C4-2B (cell line): ENCODE measurements at regions not wholly inside any gene's neighbourhood (a gene's known extent, or its start where the extent isn't known, plus 50 kb on each side); places are given as distances from the start of the nearest gene placed in this dataset.

Source experiments
- H3K27ac ChIP-seq: fragments of 450-650 bp; 2 replicates; pipeline ENCODE4 v1.5.1; 2017
- ZFX ChIP-seq: fragments of 450-650 bp; IDR thresholded peaks from 2 replicates; pipeline ENCODE4 v1.6.1; 2017
- TF ChIP-seq, protein P1 (sequence below): fragments of 450-650 bp; conservative IDR thresholded peaks from 2 replicates; pipeline ENCODE4 v1.5.1; 2017; ENCODE audit warnings: mild to moderate bottlenecking

DNA sequence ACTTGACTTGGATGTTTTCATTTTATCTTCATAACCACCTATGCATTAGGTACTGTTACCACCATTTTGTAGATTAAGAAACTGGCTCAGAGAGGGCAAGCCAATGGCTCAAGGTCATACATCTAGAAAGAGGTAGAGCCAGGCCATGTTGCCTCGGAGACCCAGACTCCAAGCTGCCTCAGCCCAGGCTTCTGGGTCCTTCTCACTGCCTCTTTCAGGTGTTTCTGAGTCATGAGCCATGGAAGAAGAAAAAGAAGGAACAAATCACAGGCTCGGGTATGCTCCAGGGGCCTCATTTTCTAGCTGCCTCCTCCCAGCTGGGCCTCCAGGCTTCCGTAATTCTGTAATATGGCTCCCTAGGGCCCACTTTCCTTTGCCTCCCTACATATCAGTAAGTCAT is 226.5 kb upstream of the TOPAZ1 start:
- TF ChIP-seq ZFX: no peak
- TF ChIP-seq, protein P1, sequence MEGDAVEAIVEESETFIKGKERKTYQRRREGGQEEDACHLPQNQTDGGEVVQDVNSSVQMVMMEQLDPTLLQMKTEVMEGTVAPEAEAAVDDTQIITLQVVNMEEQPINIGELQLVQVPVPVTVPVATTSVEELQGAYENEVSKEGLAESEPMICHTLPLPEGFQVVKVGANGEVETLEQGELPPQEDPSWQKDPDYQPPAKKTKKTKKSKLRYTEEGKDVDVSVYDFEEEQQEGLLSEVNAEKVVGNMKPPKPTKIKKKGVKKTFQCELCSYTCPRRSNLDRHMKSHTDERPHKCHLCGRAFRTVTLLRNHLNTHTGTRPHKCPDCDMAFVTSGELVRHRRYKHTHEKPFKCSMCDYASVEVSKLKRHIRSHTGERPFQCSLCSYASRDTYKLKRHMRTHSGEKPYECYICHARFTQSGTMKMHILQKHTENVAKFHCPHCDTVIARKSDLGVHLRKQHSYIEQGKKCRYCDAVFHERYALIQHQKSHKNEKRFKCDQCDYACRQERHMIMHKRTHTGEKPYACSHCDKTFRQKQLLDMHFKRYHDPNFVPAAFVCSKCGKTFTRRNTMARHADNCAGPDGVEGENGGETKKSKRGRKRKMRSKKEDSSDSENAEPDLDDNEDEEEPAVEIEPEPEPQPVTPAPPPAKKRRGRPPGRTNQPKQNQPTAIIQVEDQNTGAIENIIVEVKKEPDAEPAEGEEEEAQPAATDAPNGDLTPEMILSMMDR: no peak
- H3K27ac ChIP-seq: no peak overlapping the region

DNA sequence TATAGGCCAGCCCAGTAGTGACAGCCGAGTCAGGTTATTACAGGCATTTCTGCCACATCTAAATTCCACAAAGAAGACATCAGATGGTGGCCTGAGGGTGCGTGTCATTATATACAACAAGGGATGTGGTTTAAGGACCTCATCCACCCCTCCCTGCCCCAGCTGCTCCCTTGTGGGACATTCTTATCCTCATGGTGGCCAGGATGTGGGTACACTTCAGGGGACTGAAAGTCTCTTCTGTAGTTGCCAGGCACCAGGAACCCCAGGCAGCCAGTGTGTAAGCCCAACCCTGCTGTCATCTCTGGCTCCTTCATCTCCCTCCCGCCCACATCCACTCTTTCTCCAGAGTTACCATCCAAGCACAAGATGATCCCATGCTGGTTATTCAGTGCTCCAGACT is 224.9 kb upstream of the TOPAZ1 start:
- no peak overlapping the region for H3K27ac ChIP-seq
- TF ChIP-seq, protein P1: no peak
- no peak for TF ChIP-seq ZFX

DNA sequence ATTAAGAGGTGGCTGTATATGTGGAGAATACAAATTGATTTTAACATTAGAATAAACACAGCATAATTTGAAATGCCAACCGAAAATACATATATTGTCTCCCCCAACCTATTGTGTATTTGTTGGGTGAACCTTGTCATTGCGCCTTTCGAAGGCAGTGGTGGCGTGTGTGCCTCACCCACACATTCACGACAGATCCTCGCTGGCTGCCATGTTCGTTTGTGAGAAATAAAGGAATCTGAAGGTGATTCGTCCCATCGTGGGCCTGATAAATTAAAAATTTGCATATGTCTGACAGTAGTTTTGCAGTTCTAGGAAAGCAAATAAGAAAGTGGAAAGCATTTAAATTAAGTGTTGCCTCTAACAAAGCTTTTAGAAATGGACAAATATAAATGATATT is 222.8 kb upstream of the TOPAZ1 start:
- H3K27ac ChIP-seq: no peak overlapping the region
- no peak for TF ChIP-seq ZFX
- TF ChIP-seq, protein P1: no peak

DNA sequence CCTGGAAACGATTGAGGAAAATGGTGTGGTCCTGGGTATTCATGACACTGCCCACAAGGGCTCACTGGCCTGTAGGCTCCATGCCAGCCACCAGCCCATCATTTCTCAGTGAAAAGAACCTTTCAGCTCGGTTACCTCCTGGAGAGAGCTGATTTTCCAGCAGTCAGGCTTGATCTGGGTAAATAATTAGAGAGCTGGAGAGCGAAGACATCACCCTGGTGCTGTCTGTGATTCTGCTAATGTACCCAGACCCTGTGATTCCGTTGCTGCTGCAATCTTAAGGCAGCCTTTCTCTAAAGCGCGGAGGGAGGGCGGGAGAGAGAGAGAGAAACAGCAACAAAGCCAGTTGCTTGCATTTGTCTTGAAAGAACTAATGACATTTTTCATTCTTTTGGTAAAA is 221.9 kb upstream of the TOPAZ1 start:
- no peak overlapping the region for H3K27ac ChIP-seq
- TF ChIP-seq, protein P1: no peak
- no peak for TF ChIP-seq ZFX

DNA sequence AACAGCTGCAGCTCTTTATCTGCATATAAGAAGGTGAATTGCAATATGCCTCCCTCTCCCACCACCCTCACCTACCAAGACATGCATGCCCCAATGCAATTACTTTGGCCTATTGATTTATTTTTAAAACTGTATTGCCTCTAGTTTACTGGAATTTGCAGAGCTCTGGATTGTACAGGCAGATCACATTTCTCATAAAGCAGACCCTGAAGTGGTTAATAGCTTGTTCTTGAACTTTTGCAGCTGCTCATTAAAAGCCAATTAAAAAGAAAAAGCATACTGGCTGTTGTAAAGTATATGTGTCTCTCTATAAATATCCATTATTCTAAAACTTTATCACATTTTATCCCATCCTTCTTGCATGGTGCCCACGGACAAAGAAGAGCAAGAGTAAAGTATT is 221.5 kb upstream of the TOPAZ1 start:
- no peak for TF ChIP-seq ZFX
- TF ChIP-seq, protein P1: no peak
- no peak overlapping the region for H3K27ac ChIP-seq

DNA sequence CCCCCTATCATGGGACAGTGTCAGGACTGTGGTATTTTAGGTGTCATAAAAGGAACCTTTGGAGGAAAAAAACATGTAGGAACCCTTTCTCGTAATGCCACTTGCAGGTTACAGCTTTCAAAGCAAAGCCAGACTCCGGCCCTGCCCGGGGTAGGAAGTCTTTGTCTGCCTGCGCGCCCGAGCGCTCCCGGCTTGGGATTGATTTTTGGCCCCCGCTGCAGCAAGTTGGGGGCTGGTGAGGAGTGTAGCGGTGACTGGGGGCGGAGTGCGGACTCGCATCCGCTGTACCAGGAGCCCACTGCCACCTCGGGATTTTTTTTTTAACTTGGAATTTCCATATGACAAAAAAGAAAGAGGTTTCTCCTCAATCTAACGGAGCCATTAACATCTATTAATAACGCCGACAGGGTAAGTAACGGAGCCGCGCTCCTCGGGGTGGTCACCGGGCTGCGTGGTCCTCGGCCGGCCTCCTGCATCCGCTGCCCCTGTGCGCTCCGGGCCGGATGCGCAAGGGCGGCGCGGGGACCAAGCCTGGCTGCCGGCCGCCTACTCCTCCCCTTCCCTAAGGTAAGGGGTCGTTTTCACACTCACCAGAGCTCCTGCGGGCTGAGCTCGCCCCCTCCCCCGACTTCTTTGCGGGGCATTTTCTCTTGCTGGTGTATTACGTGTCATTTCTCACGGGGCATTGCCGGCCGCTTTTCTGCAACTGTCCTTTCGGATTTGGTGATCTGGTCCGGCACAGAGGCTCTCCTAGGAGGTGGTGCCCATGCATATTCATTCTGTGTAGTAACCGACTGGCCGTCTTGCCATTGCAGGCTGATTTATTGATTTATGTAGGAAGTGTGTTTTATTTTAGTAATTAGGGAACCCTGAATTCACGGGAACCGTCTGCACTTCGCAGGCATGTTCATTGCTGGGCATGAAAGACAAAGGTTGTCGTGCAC is 219.8 kb upstream of the TOPAZ1 start:
- TF ChIP-seq, protein P1: no peak
- no peak for TF ChIP-seq ZFX
- no peak overlapping the region for H3K27ac ChIP-seq

DNA sequence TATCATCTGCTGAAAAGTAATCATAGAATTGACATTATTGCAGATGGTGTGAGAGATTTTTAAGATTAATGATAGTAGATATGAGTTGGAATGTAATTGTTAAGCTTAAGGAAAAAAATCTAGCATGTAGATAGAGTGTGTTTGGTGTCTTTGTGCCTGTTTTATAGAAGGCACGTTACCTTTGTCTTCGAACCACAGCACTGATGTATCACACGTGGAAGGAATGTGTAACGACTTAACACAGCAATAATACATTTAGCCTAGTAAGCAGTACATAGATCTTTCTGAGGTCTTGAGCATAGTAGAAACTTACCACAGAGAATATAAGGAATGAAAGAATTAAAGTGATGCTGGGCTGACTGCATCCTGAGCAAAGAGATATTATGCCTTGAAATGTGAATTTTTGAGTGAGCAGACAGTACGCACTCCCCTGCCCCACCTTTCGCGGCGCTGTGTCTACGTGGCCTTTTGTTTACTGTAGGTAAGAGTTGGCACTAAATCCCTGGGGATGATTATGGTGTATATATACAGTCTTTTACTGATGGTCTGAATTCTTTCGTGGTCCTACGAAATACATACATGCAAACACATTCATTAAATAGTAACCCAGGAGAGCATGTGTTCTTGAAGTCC is 217.6 kb upstream of the TOPAZ1 start:
- TF ChIP-seq, protein P1: peak; percentile 33
- TF ChIP-seq ZFX: no peak
- H3K27ac ChIP-seq: no peak overlapping the region
